ENCODE measurements at regions not wholly inside any gene's neighbourhood (a gene's known extent, or its start where the extent isn't known, plus 50 kb on each side); places are given as distances from the start of the nearest gene placed in this dataset.

DNA sequence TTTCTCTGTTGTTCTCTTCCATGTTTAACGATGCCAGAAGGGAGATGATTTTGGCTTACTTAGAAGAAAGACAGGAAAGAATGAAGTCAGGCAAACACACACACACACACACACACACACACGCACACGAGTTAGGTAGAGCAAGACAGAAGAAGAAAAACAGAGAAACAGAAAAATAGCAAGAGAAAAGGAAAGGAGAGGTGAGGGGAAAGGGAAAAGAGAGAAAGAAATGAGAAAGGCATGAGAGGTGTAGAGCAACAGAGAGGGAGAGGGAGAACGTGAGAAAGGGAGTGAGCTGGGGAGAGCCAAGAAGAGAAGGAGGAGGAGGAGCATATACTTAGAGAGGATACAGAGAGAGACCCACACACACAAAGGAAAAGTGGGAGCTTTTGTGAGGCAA is 385.3 kb downstream of the DOK5 start:
- TF ChIP-seq, protein P1, sequence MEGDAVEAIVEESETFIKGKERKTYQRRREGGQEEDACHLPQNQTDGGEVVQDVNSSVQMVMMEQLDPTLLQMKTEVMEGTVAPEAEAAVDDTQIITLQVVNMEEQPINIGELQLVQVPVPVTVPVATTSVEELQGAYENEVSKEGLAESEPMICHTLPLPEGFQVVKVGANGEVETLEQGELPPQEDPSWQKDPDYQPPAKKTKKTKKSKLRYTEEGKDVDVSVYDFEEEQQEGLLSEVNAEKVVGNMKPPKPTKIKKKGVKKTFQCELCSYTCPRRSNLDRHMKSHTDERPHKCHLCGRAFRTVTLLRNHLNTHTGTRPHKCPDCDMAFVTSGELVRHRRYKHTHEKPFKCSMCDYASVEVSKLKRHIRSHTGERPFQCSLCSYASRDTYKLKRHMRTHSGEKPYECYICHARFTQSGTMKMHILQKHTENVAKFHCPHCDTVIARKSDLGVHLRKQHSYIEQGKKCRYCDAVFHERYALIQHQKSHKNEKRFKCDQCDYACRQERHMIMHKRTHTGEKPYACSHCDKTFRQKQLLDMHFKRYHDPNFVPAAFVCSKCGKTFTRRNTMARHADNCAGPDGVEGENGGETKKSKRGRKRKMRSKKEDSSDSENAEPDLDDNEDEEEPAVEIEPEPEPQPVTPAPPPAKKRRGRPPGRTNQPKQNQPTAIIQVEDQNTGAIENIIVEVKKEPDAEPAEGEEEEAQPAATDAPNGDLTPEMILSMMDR (IDR thresholded peaks at IDR 0.05), result no peak
- TF ChIP-seq POLR2A (IDR thresholded peaks at IDR 0.05; ENCODE audit: low read depth), result no peak

Measured in esophagus muscularis mucosa (tissue), 3 donors.